Neural progenitor cell (in vitro differentiated cells): ENCODE measurements at regions not wholly inside any gene's neighbourhood (a gene's known extent, or its start where the extent isn't known, plus 50 kb on each side); places are given as distances from the start of the nearest gene placed in this dataset.

Source experiments
- DNase-seq: peaks from one replicate; pipeline ENCODE4 v3.0.0-alpha.2; 2016; ENCODE audit warnings: low spot score
- H2AFZ ChIP-seq: fragments of 200-600 bp; sonication (generic); replicated peaks from 2 replicates; pipeline ENCODE4 v1.6.1; 2016; ENCODE audit warnings: antibody characterized with exemption
- H3F3A ChIP-seq: fragments of 200-600 bp; sonication (generic); 2 replicates; pipeline ENCODE4 v1.6.1; 2016; ENCODE audit warnings: antibody characterized with exemption, low read depth
- H3K27ac ChIP-seq: fragments of 200-600 bp; sonication (generic); 2 replicates; pipeline ENCODE4 v1.5.1; 2016; ENCODE audit warnings: mild to moderate bottlenecking
- H3K27me3 ChIP-seq: fragments of 200-600 bp; sonication (generic); 2 replicates; pipeline ENCODE4 v1.6.1; 2016; ENCODE audit warnings: mild to moderate bottlenecking, moderate library complexity
- H3K36me3 ChIP-seq: fragments of 200-600 bp; sonication (generic); 2 replicates; pipeline ENCODE4 v1.5.1; 2016
- H3K4me1 ChIP-seq: fragments of 200-600 bp; sonication (generic); 2 replicates; pipeline ENCODE4 v1.6.1; 2016; ENCODE audit warnings: mixed run types
- H3K4me2 ChIP-seq: fragments of 200-600 bp; sonication (generic); 2 replicates; pipeline ENCODE4 v1.6.1; 2016
- H3K4me3 ChIP-seq: fragments of 200-600 bp; sonication (generic); 2 replicates; pipeline ENCODE4 v1.5.1; 2016
- H3K79me2 ChIP-seq: fragments of 200-600 bp; sonication (generic); 2 replicates; pipeline ENCODE4 v1.6.1; 2016; ENCODE audit warnings: low read depth
- H3K9ac ChIP-seq: fragments of 200-600 bp; sonication (generic); 2 replicates; pipeline ENCODE4 v1.6.1; 2016
- H3K9me3 ChIP-seq: fragments of 200-600 bp; sonication (generic); 2 replicates; pipeline ENCODE4 v1.5.1; 2016; ENCODE audit warnings: low read depth
- H4K20me1 ChIP-seq: fragments of 200-600 bp; sonication (generic); 2 replicates; pipeline ENCODE4 v1.6.1; 2016; ENCODE audit warnings: low read depth
- H3K27ac Mint-ChIP-seq: 3 replicates; pipeline ENCODE4 v1.8.0; 2021; ENCODE audit warnings: mixed read lengths
- H3K27me3 Mint-ChIP-seq: 2 replicates; pipeline ENCODE4 v1.8.0; 2022; ENCODE audit warnings: low read depth, mild to moderate bottlenecking, inconsistent platforms, moderate library complexity, mixed read lengths; ENCODE audit not compliant: insufficient read depth
- H3K36me3 Mint-ChIP-seq: 3 replicates; pipeline ENCODE4 v1.8.0; 2021; ENCODE audit warnings: mixed read lengths
- H3K4me1 Mint-ChIP-seq: 3 replicates; pipeline ENCODE4 v1.8.0; 2021; ENCODE audit warnings: mixed read lengths
- H3K4me3 Mint-ChIP-seq: 3 replicates; pipeline ENCODE4 v1.8.0; 2021; ENCODE audit warnings: mild to moderate bottlenecking, moderate library complexity, mixed read lengths
- H3K9me3 Mint-ChIP-seq: 3 replicates; pipeline ENCODE4 v1.8.0; 2020; ENCODE audit warnings: mixed read lengths
- EZH2 ChIP-seq: fragments of 200-600 bp; sonication (generic); IDR thresholded peaks from 2 replicates; pipeline ENCODE4 v1.6.1; 2017; ENCODE audit warnings: antibody characterized with exemption, mild to moderate bottlenecking, moderate library complexity
- EZH2phosphoT487 ChIP-seq: fragments of 200-600 bp; sonication (generic); IDR thresholded peaks from 2 replicates; pipeline ENCODE4 v1.6.1; 2017; ENCODE audit warnings: antibody characterized with exemption
- TF ChIP-seq, protein P1 (sequence below): fragments of 200-600 bp; sonication (generic); IDR thresholded peaks from 2 replicates; pipeline ENCODE4 v1.5.1; 2017; ENCODE audit warnings: antibody characterized with exemption, mild to moderate bottlenecking

DNA sequence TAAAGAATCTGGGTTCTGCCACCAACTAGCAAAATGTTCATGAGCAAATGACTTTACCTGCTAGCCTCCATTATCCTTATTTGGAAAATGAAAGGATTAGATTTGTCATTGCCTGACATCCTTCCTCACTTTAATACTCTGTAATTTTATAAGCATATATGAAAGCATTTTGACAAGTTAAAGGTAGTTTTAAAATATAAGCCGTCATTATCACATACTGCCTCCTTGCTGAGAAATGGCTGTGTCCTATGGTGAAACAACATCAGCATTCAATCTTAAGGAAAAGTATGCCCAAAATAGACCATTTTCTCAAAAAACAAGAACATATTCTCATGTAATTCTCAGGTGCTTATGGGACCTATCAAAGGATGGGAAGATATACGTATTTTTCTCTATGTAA, 461.2 kb downstream of the SUCLG1 start:
- Mint-ChIP-seq H3K4me1 (no peaks in the 10 kb centered on the region), H3K9me3 (no peaks in the 10 kb centered on the region)

GRCh38 chr2:83994633-83995179, 464.4 kb downstream of the SUCLG1 start:
- no peaks in the 10 kb centered on the region for H3K4me1 ChIP-seq
- no peak overlapping the region for H3K27ac Mint-ChIP-seq
- H3K36me3 ChIP-seq, result no peaks in the 10 kb centered on the region
- H3K9ac ChIP-seq, result no peak overlapping the region
- TF ChIP-seq, protein P1, sequence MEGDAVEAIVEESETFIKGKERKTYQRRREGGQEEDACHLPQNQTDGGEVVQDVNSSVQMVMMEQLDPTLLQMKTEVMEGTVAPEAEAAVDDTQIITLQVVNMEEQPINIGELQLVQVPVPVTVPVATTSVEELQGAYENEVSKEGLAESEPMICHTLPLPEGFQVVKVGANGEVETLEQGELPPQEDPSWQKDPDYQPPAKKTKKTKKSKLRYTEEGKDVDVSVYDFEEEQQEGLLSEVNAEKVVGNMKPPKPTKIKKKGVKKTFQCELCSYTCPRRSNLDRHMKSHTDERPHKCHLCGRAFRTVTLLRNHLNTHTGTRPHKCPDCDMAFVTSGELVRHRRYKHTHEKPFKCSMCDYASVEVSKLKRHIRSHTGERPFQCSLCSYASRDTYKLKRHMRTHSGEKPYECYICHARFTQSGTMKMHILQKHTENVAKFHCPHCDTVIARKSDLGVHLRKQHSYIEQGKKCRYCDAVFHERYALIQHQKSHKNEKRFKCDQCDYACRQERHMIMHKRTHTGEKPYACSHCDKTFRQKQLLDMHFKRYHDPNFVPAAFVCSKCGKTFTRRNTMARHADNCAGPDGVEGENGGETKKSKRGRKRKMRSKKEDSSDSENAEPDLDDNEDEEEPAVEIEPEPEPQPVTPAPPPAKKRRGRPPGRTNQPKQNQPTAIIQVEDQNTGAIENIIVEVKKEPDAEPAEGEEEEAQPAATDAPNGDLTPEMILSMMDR, result no peak
- TF ChIP-seq EZH2phosphoT487 (no peak), EZH2 (no peak)
- no peak overlapping the region for H3K4me2 ChIP-seq
- no peaks in the 10 kb centered on the region for H3K9me3 ChIP-seq
- no peak overlapping the region for H3K27ac ChIP-seq
- no peaks in the 10 kb centered on the region for H3K9me3 Mint-ChIP-seq
- peaks cover 6% of the 10 kb centered on the region for H3K27me3 Mint-ChIP-seq
- no peaks in the 10 kb centered on the region for H3K27me3 ChIP-seq
- H3K4me3 Mint-ChIP-seq, result no peak overlapping the region
- H3K36me3 Mint-ChIP-seq, result no peaks in the 10 kb centered on the region
- no peak overlapping the region for H2AFZ ChIP-seq
- DNase-seq, result no peak
- H4K20me1 ChIP-seq, result no peaks in the 10 kb centered on the region
- H3K79me2 ChIP-seq, result no peaks in the 10 kb centered on the region
- H3K4me1 Mint-ChIP-seq, result peaks cover 2% of the 10 kb centered on the region
- H3F3A ChIP-seq, result no peaks in the 10 kb centered on the region
- no peak overlapping the region for H3K4me3 ChIP-seq

More for the DNA sequence above, 461.2 kb downstream of the SUCLG1 start:
- H3K4me3 ChIP-seq, result no peak overlapping the region
- H3K4me1 ChIP-seq, result no peaks in the 10 kb centered on the region
- no peak overlapping the region for H3K27ac ChIP-seq
- Mint-ChIP-seq H3K27ac (no peak overlapping the region), H3K4me3 (no peak overlapping the region), H3K36me3 (no peaks in the 10 kb centered on the region), H3K27me3 (peaks cover 6% of the 10 kb centered on the region)
- no peak for DNase-seq
- H3F3A ChIP-seq, result no peaks in the 10 kb centered on the region
- H3K36me3 ChIP-seq, result no peaks in the 10 kb centered on the region
- no peak overlapping the region for H3K4me2 ChIP-seq
- H3K27me3 ChIP-seq, result no peaks in the 10 kb centered on the region
- H3K9me3 ChIP-seq, result no peaks in the 10 kb centered on the region
- no peak overlapping the region for H2AFZ ChIP-seq
- no peaks in the 10 kb centered on the region for H4K20me1 ChIP-seq
- H3K79me2 ChIP-seq, result no peaks in the 10 kb centered on the region
- no peak for TF ChIP-seq EZH2
- TF ChIP-seq EZH2phosphoT487, result no peak
- TF ChIP-seq, protein P1, result no peak
- H3K9ac ChIP-seq, result no peak overlapping the region

GRCh38 chr2:83993873-83994632, 465.0 kb downstream of the SUCLG1 start:
- H3K4me2 ChIP-seq, result no peak overlapping the region
- H3K79me2 ChIP-seq, result no peaks in the 10 kb centered on the region
- H3K36me3 ChIP-seq, result no peaks in the 10 kb centered on the region
- peaks cover 2% of the 10 kb centered on the region for H3K4me1 Mint-ChIP-seq
- no peaks in the 10 kb centered on the region for H3F3A ChIP-seq
- DNase-seq, result no peak
- peaks cover 6% of the 10 kb centered on the region for H3K27me3 Mint-ChIP-seq
- no peak overlapping the region for H2AFZ ChIP-seq
- H3K9me3 Mint-ChIP-seq, result no peaks in the 10 kb centered on the region
- no peaks in the 10 kb centered on the region for H3K4me1 ChIP-seq
- no peaks in the 10 kb centered on the region for H3K9me3 ChIP-seq
- H3K27me3 ChIP-seq, result no peaks in the 10 kb centered on the region
- H3K4me3 ChIP-seq, result no peak overlapping the region
- TF ChIP-seq EZH2, result no peak
- TF ChIP-seq, protein P1, result no peak
- TF ChIP-seq EZH2phosphoT487, result no peak
- H3K4me3 Mint-ChIP-seq, result no peak overlapping the region
- H3K27ac Mint-ChIP-seq, result no peak overlapping the region
- no peaks in the 10 kb centered on the region for H3K36me3 Mint-ChIP-seq
- no peaks in the 10 kb centered on the region for H4K20me1 ChIP-seq
- no peak overlapping the region for H3K27ac ChIP-seq
- no peak overlapping the region for H3K9ac ChIP-seq
